H1 (cell line): ENCODE measurements at regions not wholly inside any gene's neighbourhood (a gene's known extent, or its start where the extent isn't known, plus 50 kb on each side); places are given as distances from the start of the nearest gene placed in this dataset.

ENCODE experiments used
- CTCF ChIA-PET: fragments of 300-600 bp; sonication (Branson Sonifier 250); formaldehyde crosslinking; loops from one replicate; lab custom pipeline; 2021; ENCODE audit not compliant: partially characterized antibody; lab: Charles Lee
- POLR2A ChIA-PET: fragments of 300-600 bp; sonication (Branson Sonifier 250); formaldehyde crosslinking; loops from one replicate; lab custom pipeline; 2021; ENCODE audit warnings: inconsistent platforms; ENCODE audit not compliant: partially characterized antibody; lab: Charles Lee
- DNase-seq, 2 experiments: peaks; one replicate each; pipeline versions ENCODE4 v3.0.0 to v3.0.0-alpha.2; 2010 to 2022; ENCODE audit warnings: low spot score in 2 of 2, low read depth in 1 of 2, mixed read lengths in 1 of 2
- FAIRE-seq: peaks from 2 replicates; lab custom pipeline; 2011; peaks lifted over from hg19 to GRCh38; lab: Jason Lieb, UNC
- H2AFZ ChIP-seq: 2 replicates; pipeline ENCODE4 v1.8.1; 2012; ENCODE audit warnings: low read length, inconsistent platforms
- H2AK5ac ChIP-seq: 2 replicates; pipeline ENCODE4 v1.6.1; 2013; ENCODE audit warnings: low read depth, low read length
- H2BK120ac ChIP-seq: replicated peaks from 2 replicates; pipeline ENCODE3; 2013; ENCODE audit warnings: low read depth, low read length, inconsistent platforms
- H2BK12ac ChIP-seq: 2 replicates; pipeline ENCODE4 v1.6.1; 2013; ENCODE audit warnings: low read depth, low read length
- H2BK15ac ChIP-seq: 2 replicates; pipeline ENCODE4 v1.6.1; 2013; ENCODE audit warnings: low read length
- H2BK20ac ChIP-seq: 2 replicates; pipeline ENCODE4 v1.6.1; 2013; ENCODE audit warnings: low read length
- H2BK5ac ChIP-seq: 2 replicates; pipeline ENCODE4 v1.6.1; 2013; ENCODE audit warnings: low read depth, low read length
- H3K14ac ChIP-seq: 2 replicates; pipeline ENCODE4 v1.6.1; 2013; ENCODE audit warnings: inconsistent platforms; ENCODE audit not compliant: insufficient read length
- H3K18ac ChIP-seq: 2 replicates; pipeline ENCODE4 v1.6.1; 2013; ENCODE audit warnings: low read length; ENCODE audit errors: extremely low read depth
- H3K23ac ChIP-seq: 2 replicates; pipeline ENCODE4 v1.6.1; 2013; ENCODE audit warnings: inconsistent platforms; ENCODE audit not compliant: insufficient read length
- H3K23me2 ChIP-seq: 2 replicates; pipeline ENCODE4 v1.6.1; 2013; ENCODE audit warnings: low read depth, low read length
- H3K27ac ChIP-seq: 2 replicates; pipeline ENCODE4 v1.6.1; 2011; ENCODE audit warnings: low read depth, low read length, inconsistent platforms
- H3K27me3 ChIP-seq, 4 experiments: replicated peaks in 1 of 4; 1 replicate in 1 of 4; 2 replicates in 3 of 4; pipeline versions ENCODE4 v1.6.1 to v1.8.1; 2011 to 2013; ENCODE audit warnings: low read length in 3 of 4, mild to moderate bottlenecking in 3 of 4, inconsistent platforms in 2 of 4, mixed read lengths in 2 of 4, moderate library complexity in 1 of 4; ENCODE audit not compliant: control insufficient read depth in 3 of 4, insufficient read depth in 3 of 4; ENCODE audit errors: extremely low read depth in 1 of 4
- H3K36me3 ChIP-seq, 4 experiments: 2 replicates each; pipeline versions ENCODE4 v1.6.1 to v1.8.1; 2011 to 2013; ENCODE audit warnings: mild to moderate bottlenecking in 4 of 4, low read length in 3 of 4, moderate library complexity in 2 of 4, control low read depth in 1 of 4, inconsistent platforms in 1 of 4; ENCODE audit not compliant: insufficient read depth in 4 of 4, control insufficient read depth in 2 of 4
- H3K4ac ChIP-seq: replicated peaks from 2 replicates; pipeline ENCODE3; 2013; ENCODE audit warnings: low read length, low read depth, mixed read lengths, inconsistent platforms; ENCODE audit not compliant: insufficient read length
- H3K4me1 ChIP-seq, 4 experiments: replicated peaks in 1 of 4; 1 replicate in 1 of 4; 2 replicates in 3 of 4; pipeline versions ENCODE4 v1.6.1 to v1.8.1; 2011 to 2013; ENCODE audit warnings: low read length in 3 of 4, inconsistent platforms in 2 of 4, mixed read lengths in 1 of 4; ENCODE audit not compliant: insufficient read depth in 4 of 4, control insufficient read depth in 3 of 4
- H3K4me2 ChIP-seq, 2 experiments: 2 replicates each; pipeline versions ENCODE4 v1.6.1 to v1.8.1; 2011 to 2013; ENCODE audit warnings: low read depth in 2 of 2, low read length in 2 of 2, control low read depth in 1 of 2, inconsistent platforms in 1 of 2, mild to moderate bottlenecking in 1 of 2; ENCODE audit not compliant: insufficient read depth in 1 of 2
- H3K4me3 ChIP-seq, 4 experiments: fragments of 200-600, 300-600 bp in 1 of 4; sonication (generic), shearing (Covaris generic), sonication (Bioruptor Twin) in 1 of 4; 2 replicates each; pipeline versions ENCODE4 v1.5.1 to v1.8.1; 2011 to 2016; ENCODE audit warnings: low read length in 4 of 4, low read depth in 3 of 4, control low read depth in 2 of 4, inconsistent platforms in 2 of 4, mild to moderate bottlenecking in 2 of 4, mixed read lengths in 1 of 4, moderate library complexity in 1 of 4; ENCODE audit not compliant: insufficient read depth in 2 of 4; ENCODE audit errors: extremely low read depth in 1 of 4
- H3K56ac ChIP-seq: replicated peaks from 2 replicates; pipeline ENCODE3; 2013; ENCODE audit warnings: low read depth, mild to moderate bottlenecking, mixed read lengths, low read length, inconsistent platforms; ENCODE audit not compliant: insufficient read length
- H3K79me1 ChIP-seq: 2 replicates; pipeline ENCODE4 v1.6.1; 2013; ENCODE audit warnings: low read depth, low read length, control low read depth
- H3K79me2 ChIP-seq, 2 experiments: 2 replicates each; pipeline versions ENCODE4 v1.6.1 to v1.8.1; 2012 to 2013; ENCODE audit warnings: low read length in 2 of 2, mild to moderate bottlenecking in 2 of 2, inconsistent platforms in 1 of 2; ENCODE audit not compliant: insufficient read depth in 2 of 2, control insufficient read depth in 1 of 2
- H3K9ac ChIP-seq, 4 experiments: replicated peaks in 1 of 4; 1 replicate in 1 of 4; 2 replicates in 3 of 4; pipeline versions ENCODE4 v1.6.1 to v1.8.1; 2011 to 2013; ENCODE audit warnings: low read depth in 3 of 4, low read length in 3 of 4, control low read depth in 2 of 4, mild to moderate bottlenecking in 2 of 4, moderate library complexity in 2 of 4, inconsistent platforms in 1 of 4; ENCODE audit errors: extremely low read depth in 1 of 4
- H3K9me3 ChIP-seq, 2 experiments: 2 replicates each; pipeline versions ENCODE4 v1.6.1 to v1.8.1; 2012 to 2013; ENCODE audit warnings: mild to moderate bottlenecking in 2 of 2, moderate library complexity in 2 of 2, control low read depth in 1 of 2, inconsistent platforms in 1 of 2, low read depth in 1 of 2, low read length in 1 of 2, mixed read lengths in 1 of 2; ENCODE audit not compliant: insufficient read depth in 2 of 2
- H4K20me1 ChIP-seq, 2 experiments: replicated peaks in 1 of 2; 2 replicates each; pipeline versions ENCODE3 to v1.8.1; 2011 to 2013; ENCODE audit warnings: inconsistent platforms in 2 of 2, low read length in 2 of 2, mild to moderate bottlenecking in 1 of 2; ENCODE audit not compliant: insufficient read depth in 2 of 2, control insufficient read depth in 1 of 2
- H4K5ac ChIP-seq: 2 replicates; pipeline ENCODE4 v1.6.1; 2013; ENCODE audit warnings: low read length, low read depth, mixed read lengths, inconsistent platforms; ENCODE audit not compliant: insufficient read length
- H4K8ac ChIP-seq: 2 replicates; pipeline ENCODE4 v1.8.0; 2013; ENCODE audit warnings: mild to moderate bottlenecking, moderate library complexity, low read length, inconsistent platforms; ENCODE audit not compliant: insufficient read depth; ENCODE audit errors: extremely low read depth
- H4K91ac ChIP-seq: replicated peaks from 2 replicates; pipeline ENCODE3; 2013; ENCODE audit warnings: low read length, mixed read lengths, inconsistent platforms; ENCODE audit not compliant: insufficient read length
- CBX5 ChIP-seq: fragments of 300-800, 300-1000 bp; sonication (generic); IDR thresholded peaks from 2 replicates; pipeline ENCODE4 v1.7.1; 2016; ENCODE audit warnings: antibody characterized with exemption, low read length, low read depth
- SIX5 ChIP-seq: IDR thresholded peaks from 2 replicates; pipeline ENCODE4 v1.6.1; 2011; ENCODE audit warnings: mild to moderate bottlenecking, low read depth, low read length
- WGBS, 2 experiments: shearing (Covaris generic) in 1 of 2; methylation state at CpG; one replicate each; pipeline versions ENCODE4 v1.1.6 to v1.1.7; 2013 to 2015; ENCODE audit warnings: low lambda C conversion rate in 2 of 2, mixed read lengths in 2 of 2, inconsistent platforms in 1 of 2, low coverage in 1 of 2, missing lambda C conversion rate in 1 of 2; ENCODE audit not compliant: insufficient replicate concordance in 2 of 2, insufficient coverage in 1 of 2, insufficient read length in 1 of 2; ENCODE audit errors: extremely low coverage in 1 of 2, missing lambda C conversion rate in 1 of 2; 5-methylcytosine and 5-hydroxymethylcytosine counted together

- H4K91ac ChIP-seq, result no peak overlapping the region
- no peak overlapping the region for H3K27ac ChIP-seq
- no peaks in the 10 kb centered on the region for H3K36me3 ChIP-seq
- H3K27me3 ChIP-seq, result no peaks in the 10 kb centered on the region
- H2AFZ ChIP-seq, result no peak overlapping the region
- H3K9ac ChIP-seq, result no peak overlapping the region
- POLR2A ChIA-PET, result no interaction called here
- no peak overlapping the region for H3K4me3 ChIP-seq
- FAIRE-seq, result no peak
- CTCF ChIA-PET, result no interaction called here
- no peak for TF ChIP-seq CBX5
- TF ChIP-seq SIX5, result no peak
- H3K18ac ChIP-seq, result no peak overlapping the region
- no peak overlapping the region for H2AK5ac ChIP-seq
- H2BK5ac ChIP-seq, result no peak overlapping the region
- H2BK12ac ChIP-seq, result no peak overlapping the region
- no peaks in the 10 kb centered on the region for H3K9me3 ChIP-seq
- no peak overlapping the region for H2BK20ac ChIP-seq
- no peak for DNase-seq
- no peak overlapping the region for H2BK15ac ChIP-seq
- no peak overlapping the region for H4K5ac ChIP-seq
- no peaks in the 10 kb centered on the region for H3K23me2 ChIP-seq
- H3K79me2 ChIP-seq, result no peaks in the 10 kb centered on the region
- no peaks in the 10 kb centered on the region for H4K20me1 ChIP-seq
- no peak overlapping the region for H4K8ac ChIP-seq
- H3K14ac ChIP-seq, result no peak overlapping the region
- H3K79me1 ChIP-seq, result no peaks in the 10 kb centered on the region
- no peak overlapping the region for H3K56ac ChIP-seq
- H3K4me1 ChIP-seq, result no peaks in the 10 kb centered on the region
- H3K4me2 ChIP-seq, result no peak overlapping the region
- no peak overlapping the region for H3K23ac ChIP-seq
- no peak overlapping the region for H3K4ac ChIP-seq
- no peak overlapping the region for H2BK120ac ChIP-seq
- WGBS, 2 experiments, result 90% methylated on average over 2 of the region's 2 CpGs; no CpG with 5 or more reads in 1 of the 2 experiments
Observed at GRCh38 chr5:51466214-51466613, 83.0 kb downstream of the ISL1 start.
